H1 (cell line): ENCODE measurements at regions not wholly inside any gene's neighbourhood (a gene's known extent, or its start where the extent isn't known, plus 50 kb on each side); places are given as distances from the start of the nearest gene placed in this dataset.

ENCODE experiments used
- CTCF ChIA-PET: fragments of 300-600 bp; sonication (Branson Sonifier 250); formaldehyde crosslinking; loops from one replicate; lab custom pipeline; 2021; ENCODE audit not compliant: partially characterized antibody; lab: Charles Lee
- POLR2A ChIA-PET: fragments of 300-600 bp; sonication (Branson Sonifier 250); formaldehyde crosslinking; loops from one replicate; lab custom pipeline; 2021; ENCODE audit warnings: inconsistent platforms; ENCODE audit not compliant: partially characterized antibody; lab: Charles Lee
- DNase-seq, 2 experiments: peaks; one replicate each; pipeline versions ENCODE4 v3.0.0 to v3.0.0-alpha.2; 2010 to 2022; ENCODE audit warnings: low spot score in 2 of 2, low read depth in 1 of 2, mixed read lengths in 1 of 2
- FAIRE-seq: peaks from 2 replicates; lab custom pipeline; 2011; peaks lifted over from hg19 to GRCh38; lab: Jason Lieb, UNC
- H2AFZ ChIP-seq: 2 replicates; pipeline ENCODE4 v1.8.1; 2012; ENCODE audit warnings: low read length, inconsistent platforms
- H2AK5ac ChIP-seq: 2 replicates; pipeline ENCODE4 v1.6.1; 2013; ENCODE audit warnings: low read depth, low read length
- H2BK120ac ChIP-seq: replicated peaks from 2 replicates; pipeline ENCODE3; 2013; ENCODE audit warnings: low read depth, low read length, inconsistent platforms
- H2BK12ac ChIP-seq: 2 replicates; pipeline ENCODE4 v1.6.1; 2013; ENCODE audit warnings: low read depth, low read length
- H2BK15ac ChIP-seq: 2 replicates; pipeline ENCODE4 v1.6.1; 2013; ENCODE audit warnings: low read length
- H2BK20ac ChIP-seq: 2 replicates; pipeline ENCODE4 v1.6.1; 2013; ENCODE audit warnings: low read length
- H2BK5ac ChIP-seq: 2 replicates; pipeline ENCODE4 v1.6.1; 2013; ENCODE audit warnings: low read depth, low read length
- H3K14ac ChIP-seq: 2 replicates; pipeline ENCODE4 v1.6.1; 2013; ENCODE audit warnings: inconsistent platforms; ENCODE audit not compliant: insufficient read length
- H3K18ac ChIP-seq: 2 replicates; pipeline ENCODE4 v1.6.1; 2013; ENCODE audit warnings: low read length; ENCODE audit errors: extremely low read depth
- H3K23ac ChIP-seq: 2 replicates; pipeline ENCODE4 v1.6.1; 2013; ENCODE audit warnings: inconsistent platforms; ENCODE audit not compliant: insufficient read length
- H3K23me2 ChIP-seq: 2 replicates; pipeline ENCODE4 v1.6.1; 2013; ENCODE audit warnings: low read depth, low read length
- H3K27ac ChIP-seq: 2 replicates; pipeline ENCODE4 v1.6.1; 2011; ENCODE audit warnings: low read depth, low read length, inconsistent platforms
- H3K27me3 ChIP-seq, 4 experiments: replicated peaks in 1 of 4; 1 replicate in 1 of 4; 2 replicates in 3 of 4; pipeline versions ENCODE4 v1.6.1 to v1.8.1; 2011 to 2013; ENCODE audit warnings: low read length in 3 of 4, mild to moderate bottlenecking in 3 of 4, inconsistent platforms in 2 of 4, mixed read lengths in 2 of 4, moderate library complexity in 1 of 4; ENCODE audit not compliant: control insufficient read depth in 3 of 4, insufficient read depth in 3 of 4; ENCODE audit errors: extremely low read depth in 1 of 4
- H3K36me3 ChIP-seq, 4 experiments: 2 replicates each; pipeline versions ENCODE4 v1.6.1 to v1.8.1; 2011 to 2013; ENCODE audit warnings: mild to moderate bottlenecking in 4 of 4, low read length in 3 of 4, moderate library complexity in 2 of 4, control low read depth in 1 of 4, inconsistent platforms in 1 of 4; ENCODE audit not compliant: insufficient read depth in 4 of 4, control insufficient read depth in 2 of 4
- H3K4ac ChIP-seq: replicated peaks from 2 replicates; pipeline ENCODE3; 2013; ENCODE audit warnings: low read length, low read depth, mixed read lengths, inconsistent platforms; ENCODE audit not compliant: insufficient read length
- H3K4me1 ChIP-seq, 4 experiments: replicated peaks in 1 of 4; 1 replicate in 1 of 4; 2 replicates in 3 of 4; pipeline versions ENCODE4 v1.6.1 to v1.8.1; 2011 to 2013; ENCODE audit warnings: low read length in 3 of 4, inconsistent platforms in 2 of 4, mixed read lengths in 1 of 4; ENCODE audit not compliant: insufficient read depth in 4 of 4, control insufficient read depth in 3 of 4
- H3K4me2 ChIP-seq, 2 experiments: 2 replicates each; pipeline versions ENCODE4 v1.6.1 to v1.8.1; 2011 to 2013; ENCODE audit warnings: low read depth in 2 of 2, low read length in 2 of 2, control low read depth in 1 of 2, inconsistent platforms in 1 of 2, mild to moderate bottlenecking in 1 of 2; ENCODE audit not compliant: insufficient read depth in 1 of 2
- H3K4me3 ChIP-seq, 4 experiments: fragments of 200-600, 300-600 bp in 1 of 4; sonication (generic), shearing (Covaris generic), sonication (Bioruptor Twin) in 1 of 4; 2 replicates each; pipeline versions ENCODE4 v1.5.1 to v1.8.1; 2011 to 2016; ENCODE audit warnings: low read length in 4 of 4, low read depth in 3 of 4, control low read depth in 2 of 4, inconsistent platforms in 2 of 4, mild to moderate bottlenecking in 2 of 4, mixed read lengths in 1 of 4, moderate library complexity in 1 of 4; ENCODE audit not compliant: insufficient read depth in 2 of 4; ENCODE audit errors: extremely low read depth in 1 of 4
- H3K56ac ChIP-seq: replicated peaks from 2 replicates; pipeline ENCODE3; 2013; ENCODE audit warnings: low read depth, mild to moderate bottlenecking, mixed read lengths, low read length, inconsistent platforms; ENCODE audit not compliant: insufficient read length
- H3K79me1 ChIP-seq: 2 replicates; pipeline ENCODE4 v1.6.1; 2013; ENCODE audit warnings: low read depth, low read length, control low read depth
- H3K79me2 ChIP-seq, 2 experiments: 2 replicates each; pipeline versions ENCODE4 v1.6.1 to v1.8.1; 2012 to 2013; ENCODE audit warnings: low read length in 2 of 2, mild to moderate bottlenecking in 2 of 2, inconsistent platforms in 1 of 2; ENCODE audit not compliant: insufficient read depth in 2 of 2, control insufficient read depth in 1 of 2
- H3K9ac ChIP-seq, 4 experiments: replicated peaks in 1 of 4; 1 replicate in 1 of 4; 2 replicates in 3 of 4; pipeline versions ENCODE4 v1.6.1 to v1.8.1; 2011 to 2013; ENCODE audit warnings: low read depth in 3 of 4, low read length in 3 of 4, control low read depth in 2 of 4, mild to moderate bottlenecking in 2 of 4, moderate library complexity in 2 of 4, inconsistent platforms in 1 of 4; ENCODE audit errors: extremely low read depth in 1 of 4
- H3K9me3 ChIP-seq, 2 experiments: 2 replicates each; pipeline versions ENCODE4 v1.6.1 to v1.8.1; 2012 to 2013; ENCODE audit warnings: mild to moderate bottlenecking in 2 of 2, moderate library complexity in 2 of 2, control low read depth in 1 of 2, inconsistent platforms in 1 of 2, low read depth in 1 of 2, low read length in 1 of 2, mixed read lengths in 1 of 2; ENCODE audit not compliant: insufficient read depth in 2 of 2
- H4K20me1 ChIP-seq, 2 experiments: replicated peaks in 1 of 2; 2 replicates each; pipeline versions ENCODE3 to v1.8.1; 2011 to 2013; ENCODE audit warnings: inconsistent platforms in 2 of 2, low read length in 2 of 2, mild to moderate bottlenecking in 1 of 2; ENCODE audit not compliant: insufficient read depth in 2 of 2, control insufficient read depth in 1 of 2
- H4K5ac ChIP-seq: 2 replicates; pipeline ENCODE4 v1.6.1; 2013; ENCODE audit warnings: low read length, low read depth, mixed read lengths, inconsistent platforms; ENCODE audit not compliant: insufficient read length
- H4K8ac ChIP-seq: 2 replicates; pipeline ENCODE4 v1.8.0; 2013; ENCODE audit warnings: mild to moderate bottlenecking, moderate library complexity, low read length, inconsistent platforms; ENCODE audit not compliant: insufficient read depth; ENCODE audit errors: extremely low read depth
- H4K91ac ChIP-seq: replicated peaks from 2 replicates; pipeline ENCODE3; 2013; ENCODE audit warnings: low read length, mixed read lengths, inconsistent platforms; ENCODE audit not compliant: insufficient read length
- ATF2 ChIP-seq: IDR thresholded peaks from 2 replicates; pipeline ENCODE4 v1.6.1; 2012; ENCODE audit warnings: low read length, inconsistent platforms
- JUN ChIP-seq: IDR thresholded peaks from 2 replicates; pipeline ENCODE4 v1.6.1; 2011; ENCODE audit warnings: low read depth, mild to moderate bottlenecking, improper control_type of control experiment, low read length
- PHF8 ChIP-seq: fragments of 200-600 bp; sonication (generic); conservative IDR thresholded peaks from 2 replicates; pipeline ENCODE4 v1.7.1; 2012; ENCODE audit warnings: low read depth, mild to moderate bottlenecking, inconsistent platforms, low read length, moderate library complexity
- POLR2AphosphoS5 ChIP-seq: IDR thresholded peaks from 2 replicates; pipeline ENCODE4 v1.6.1; 2011; ENCODE audit warnings: low read depth, low read length
- SP1 ChIP-seq: IDR thresholded peaks from 2 replicates; pipeline ENCODE4 v1.6.1; 2011; ENCODE audit warnings: low read depth, low read length
- WGBS, 2 experiments: shearing (Covaris generic) in 1 of 2; methylation state at CpG; one replicate each; pipeline versions ENCODE4 v1.1.6 to v1.1.7; 2013 to 2015; ENCODE audit warnings: low lambda C conversion rate in 2 of 2, mixed read lengths in 2 of 2, inconsistent platforms in 1 of 2, low coverage in 1 of 2, missing lambda C conversion rate in 1 of 2; ENCODE audit not compliant: insufficient replicate concordance in 2 of 2, insufficient coverage in 1 of 2, insufficient read length in 1 of 2; ENCODE audit errors: extremely low coverage in 1 of 2, missing lambda C conversion rate in 1 of 2; 5-methylcytosine and 5-hydroxymethylcytosine counted together

GRCh38 chr15:37636736-37637135 is 297.7 kb upstream of the TMCO5A start:
- no peak overlapping the region for H2BK120ac ChIP-seq
- 78% methylated on average over 1 of the region's 1 CpG; no CpG with 5 or more reads in 1 of the 2 experiments for WGBS, 2 experiments
- no peak for TF ChIP-seq SP1
- TF ChIP-seq ATF2 = no peak
- TF ChIP-seq PHF8 = no peak
- no peak for TF ChIP-seq JUN
- no peak for TF ChIP-seq POLR2AphosphoS5
- no peak overlapping the region for H3K14ac ChIP-seq
- no peaks in the 10 kb centered on the region for H3K4me1 ChIP-seq
- no peak overlapping the region for H2BK15ac ChIP-seq
- H2AK5ac ChIP-seq = no peak overlapping the region
- H3K4me2 ChIP-seq = no peak overlapping the region
- no peak overlapping the region for H4K91ac ChIP-seq
- no peak overlapping the region for H2AFZ ChIP-seq
- H3K4ac ChIP-seq = no peak overlapping the region
- no peaks in the 10 kb centered on the region for H4K20me1 ChIP-seq
- no peaks in the 10 kb centered on the region for H3K9me3 ChIP-seq
- H4K8ac ChIP-seq = no peak overlapping the region
- H3K9ac ChIP-seq = no peak overlapping the region
- no peak overlapping the region for H3K23ac ChIP-seq
- H3K23me2 ChIP-seq = no peaks in the 10 kb centered on the region
- H3K56ac ChIP-seq = no peak overlapping the region
- H3K36me3 ChIP-seq = no peaks in the 10 kb centered on the region
- no peak overlapping the region for H4K5ac ChIP-seq
- FAIRE-seq (no peak), DNase-seq (no peak)
- no peaks in the 10 kb centered on the region for H3K79me1 ChIP-seq
- ChIA-PET CTCF (no interaction called here), POLR2A (no interaction called here)
- H3K18ac ChIP-seq = no peak overlapping the region
- H2BK20ac ChIP-seq = no peak overlapping the region
- H3K79me2 ChIP-seq = no peaks in the 10 kb centered on the region
- H3K27me3 ChIP-seq = no peaks in the 10 kb centered on the region
- H2BK5ac ChIP-seq = no peak overlapping the region
- H2BK12ac ChIP-seq = no peak overlapping the region
- H3K4me3 ChIP-seq = no peak overlapping the region
- H3K27ac ChIP-seq = no peak overlapping the region
